Right lobe of liver (tissue), 4 donors: ENCODE measurements at regions not wholly inside any gene's neighbourhood (a gene's known extent, or its start where the extent isn't known, plus 50 kb on each side); places are given as distances from the start of the nearest gene placed in this dataset.

Experiments used
- CTCF ChIP-seq, 4 donors: fragments of 200-600 bp in 3 of 4; fragments of 450-650 bp in 1 of 4; IDR thresholded peaks; one replicate each; pipeline versions ENCODE4 v1.5.1 to v1.8.0; 2016 to 2022; ENCODE audit warnings: antibody characterized with exemption in 4 of 4, mild to moderate bottlenecking in 2 of 4
- POLR2A ChIP-seq: fragments of 450-650 bp; IDR thresholded peaks from one replicate; pipeline ENCODE4 v1.6.1; 2017; ENCODE audit warnings: antibody characterized with exemption, mild to moderate bottlenecking
- donor health status: DM: no; HTN: no; CAD: no.
- donor health status: DM: no; HTN: no; CAD: no.
- donor health status: DM: no; HTN: yes; CAD: no.

DNA sequence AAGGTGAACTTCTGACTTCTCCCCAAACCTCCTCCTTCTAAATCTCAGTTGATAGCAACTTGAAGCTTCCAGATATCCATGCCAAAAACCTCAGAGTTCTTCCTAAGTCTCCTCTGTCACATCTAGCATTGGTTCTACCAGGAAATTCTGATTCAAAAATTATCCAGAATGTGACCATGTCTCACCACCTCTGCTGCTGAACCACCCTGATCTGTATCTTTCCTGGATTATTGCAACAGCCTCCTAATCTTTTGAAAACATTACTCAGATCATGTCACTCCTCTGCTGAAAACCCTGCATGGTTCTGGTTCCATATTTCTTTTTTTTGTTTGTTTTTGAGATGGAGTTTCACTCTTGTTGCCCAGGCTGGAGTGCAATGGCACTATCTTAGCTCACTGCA lies 78.7 kb upstream of the TNFSF11 start:
- TF ChIP-seq POLR2A (no peak), CTCF (IDR thresholded peaks at IDR 0.05) (no peak)
